ENCODE measurements at regions not wholly inside any gene's neighbourhood (a gene's known extent, or its start where the extent isn't known, plus 50 kb on each side); places are given as distances from the start of the nearest gene placed in this dataset.

DNA sequence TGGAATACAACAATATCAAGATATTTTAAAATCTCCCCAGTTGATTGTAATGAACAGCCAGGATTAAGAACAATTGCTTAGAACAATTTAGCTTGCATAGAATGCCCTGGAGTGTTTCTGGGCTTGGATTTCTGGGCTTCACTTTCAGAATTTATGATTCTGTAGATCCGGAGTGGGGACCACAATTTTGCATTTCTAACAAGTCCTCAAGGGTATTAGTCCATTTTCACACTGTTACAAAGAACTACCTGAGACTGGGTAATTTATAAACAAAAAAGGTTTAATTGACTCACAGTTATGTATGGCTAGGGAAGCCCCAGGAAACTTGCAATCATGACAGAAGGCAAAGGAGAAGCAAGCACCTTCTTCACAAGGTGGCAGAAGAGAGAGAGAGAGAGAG lies 54.3 kb upstream of the MYRIP start:
- DNase-seq: no peak
- Mint-ChIP-seq H3K27ac (ENCODE audit: unreplicated experiment) (no peak overlapping the region), H3K9me3 (ENCODE audit: unreplicated experiment) (peaks cover 15% of the 10 kb centered on the region), H3K4me1 (ENCODE audit: low read depth, unreplicated experiment) (peaks cover 21% of the 10 kb centered on the region), H3K4me3 (ENCODE audit: unreplicated experiment) (no peak overlapping the region), H3K27me3 (ENCODE audit: unreplicated experiment) (peaks cover 15% of the 10 kb centered on the region), H3K36me3 (ENCODE audit: unreplicated experiment) (peaks cover 14% of the 10 kb centered on the region)
- TF ChIP-seq, protein P1, sequence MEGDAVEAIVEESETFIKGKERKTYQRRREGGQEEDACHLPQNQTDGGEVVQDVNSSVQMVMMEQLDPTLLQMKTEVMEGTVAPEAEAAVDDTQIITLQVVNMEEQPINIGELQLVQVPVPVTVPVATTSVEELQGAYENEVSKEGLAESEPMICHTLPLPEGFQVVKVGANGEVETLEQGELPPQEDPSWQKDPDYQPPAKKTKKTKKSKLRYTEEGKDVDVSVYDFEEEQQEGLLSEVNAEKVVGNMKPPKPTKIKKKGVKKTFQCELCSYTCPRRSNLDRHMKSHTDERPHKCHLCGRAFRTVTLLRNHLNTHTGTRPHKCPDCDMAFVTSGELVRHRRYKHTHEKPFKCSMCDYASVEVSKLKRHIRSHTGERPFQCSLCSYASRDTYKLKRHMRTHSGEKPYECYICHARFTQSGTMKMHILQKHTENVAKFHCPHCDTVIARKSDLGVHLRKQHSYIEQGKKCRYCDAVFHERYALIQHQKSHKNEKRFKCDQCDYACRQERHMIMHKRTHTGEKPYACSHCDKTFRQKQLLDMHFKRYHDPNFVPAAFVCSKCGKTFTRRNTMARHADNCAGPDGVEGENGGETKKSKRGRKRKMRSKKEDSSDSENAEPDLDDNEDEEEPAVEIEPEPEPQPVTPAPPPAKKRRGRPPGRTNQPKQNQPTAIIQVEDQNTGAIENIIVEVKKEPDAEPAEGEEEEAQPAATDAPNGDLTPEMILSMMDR (IDR thresholded peaks at IDR 0.05; ENCODE audit: partially characterized antibody, unreplicated experiment): no peak

DNA sequence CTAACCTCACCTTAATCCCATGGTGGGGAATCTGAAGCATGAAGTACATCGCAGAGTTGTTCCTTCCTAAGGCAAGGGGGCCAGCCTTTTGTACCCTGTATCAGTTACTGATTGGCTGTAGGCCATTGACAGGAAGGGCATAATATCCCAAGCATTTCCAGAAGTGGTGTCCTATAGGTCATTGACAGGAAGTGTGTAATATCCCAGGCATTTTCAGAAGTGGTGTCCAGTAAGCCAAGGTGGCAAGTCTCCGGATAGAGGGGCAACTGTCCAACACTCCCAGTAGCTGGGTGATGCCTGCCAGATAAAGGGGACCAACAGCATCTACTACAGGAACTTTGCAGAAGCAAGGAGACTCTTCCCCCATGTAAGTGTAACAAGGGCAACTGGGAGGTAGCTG lies 52.1 kb upstream of the MYRIP start:
- H3K4me1 Mint-ChIP-seq (ENCODE audit: low read depth, unreplicated experiment): peaks cover 17% of the 10 kb centered on the region
- DNase-seq: no peak
- H3K4me3 Mint-ChIP-seq (ENCODE audit: unreplicated experiment): no peak overlapping the region
- no peak overlapping the region for H3K27ac Mint-ChIP-seq (ENCODE audit: unreplicated experiment)
- peaks cover 14% of the 10 kb centered on the region for H3K27me3 Mint-ChIP-seq (ENCODE audit: unreplicated experiment)
- TF ChIP-seq, protein P1 (IDR thresholded peaks at IDR 0.05; ENCODE audit: partially characterized antibody, unreplicated experiment): no peak
- H3K36me3 Mint-ChIP-seq (ENCODE audit: unreplicated experiment): peaks cover 14% of the 10 kb centered on the region
- H3K9me3 Mint-ChIP-seq (ENCODE audit: unreplicated experiment): peaks cover 15% of the 10 kb centered on the region
